Breast epithelium (tissue), 4 donors: ENCODE measurements at regions not wholly inside any gene's neighbourhood (a gene's known extent, or its start where the extent isn't known, plus 50 kb on each side); places are given as distances from the start of the nearest gene placed in this dataset.

Experiments
- DNase-seq, 2 donors: peaks; one replicate each; pipeline ENCODE4 v3.0.0-alpha.2; 2019; ENCODE audit warnings: low spot score in 2 of 2
- H3K27ac ChIP-seq, 2 donors: fragments of 200-600 bp; sonication (generic) in 1 of 2; one replicate each; pipeline ENCODE4 v1.5.1; 2016 to 2019; ENCODE audit warnings: mild to moderate bottlenecking in 1 of 2
- H3K27me3 ChIP-seq, 2 donors: fragments of 200-600 bp; sonication (generic) in 1 of 2; one replicate each; pipeline versions ENCODE4 v1.5.1 to v1.6.0; 2017 to 2019; ENCODE audit warnings: control low read depth in 1 of 2, mild to moderate bottlenecking in 1 of 2
- H3K36me3 ChIP-seq: fragments of 200-600 bp; one replicate; pipeline ENCODE4 v1.5.1; 2019
- H3K4me1 ChIP-seq, 2 donors: fragments of 200-600 bp; sonication (generic); one replicate each; pipeline ENCODE4 v1.5.1; 2016 to 2019; ENCODE audit warnings: control low read depth in 1 of 2
- H3K4me3 ChIP-seq, 3 donors: fragments of 200-600 bp; sonication (generic); 1 replicate in 2 of 3; 2 replicates in 1 of 3; pipeline ENCODE4 v1.5.1; 2016 to 2019; ENCODE audit warnings: mild to moderate bottlenecking in 3 of 3, moderate library complexity in 2 of 3
- H3K9me3 ChIP-seq, 2 donors: fragments of 200-600 bp; sonication (generic) in 1 of 2; one replicate each; pipeline ENCODE4 v1.5.1; 2016 to 2019; ENCODE audit warnings: control low read depth in 1 of 2
- POLR2A ChIP-seq: fragments of 450-650 bp; IDR thresholded peaks from one replicate; pipeline ENCODE4 v1.6.1; 2016; ENCODE audit warnings: antibody characterized with exemption, mild to moderate bottlenecking, moderate library complexity
- POLR2AphosphoS5 ChIP-seq, 3 donors: sonication (generic); formaldehyde crosslinking; IDR thresholded peaks; one replicate each; pipeline ENCODE4 v1.6.1; 2017; ENCODE audit warnings: antibody characterized with exemption in 3 of 3
- intact Hi-C: fragments of 100-400 bp; cut with DNase I; formaldehyde crosslinking; loops from one replicate; pipeline ENCODE4 v1.15.1; 2023; ENCODE audit warnings: low total_unique reads
- TF ChIP-seq, protein P1 (sequence below), 3 donors: fragments of 450-650 bp; IDR thresholded peaks; one replicate each; pipeline ENCODE4 v1.5.1; 2016 to 2017; ENCODE audit warnings: antibody characterized with exemption in 3 of 3, mild to moderate bottlenecking in 3 of 3, moderate library complexity in 3 of 3

DNA sequence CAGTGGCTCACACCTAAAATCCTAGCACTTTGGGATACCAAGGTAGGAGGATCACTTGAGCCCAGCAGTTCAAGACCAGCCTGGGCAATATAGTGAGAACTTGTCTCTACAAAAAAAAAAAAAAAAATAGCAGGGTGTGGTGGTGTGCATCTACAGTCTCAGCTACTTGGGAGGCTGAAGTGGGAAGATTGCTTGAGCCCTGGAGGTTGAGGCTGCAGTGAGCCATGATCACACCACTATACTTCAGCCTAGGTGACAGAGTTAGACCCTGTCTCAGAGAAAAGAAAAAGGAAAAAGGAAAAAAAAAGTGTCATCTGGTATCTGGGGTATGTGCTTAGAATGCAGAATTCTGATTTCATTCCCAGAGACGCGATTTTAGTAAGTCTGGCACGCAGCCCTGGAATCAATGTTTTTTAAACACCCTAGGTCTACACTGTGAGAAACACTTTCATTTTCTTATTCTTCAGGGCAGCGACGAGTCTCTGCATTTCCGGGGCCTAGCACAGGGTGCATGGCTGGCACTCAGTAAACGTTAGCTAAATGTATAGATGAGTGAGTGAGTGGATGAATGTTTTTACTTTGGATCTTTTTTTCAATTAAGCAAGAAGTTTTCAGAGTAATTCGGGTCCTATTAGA, 243.8 kb upstream of the PWP1 start:
- TF ChIP-seq POLR2A (no peak), POLR2AphosphoS5 (IDR thresholded peaks at IDR 0.05) (no peak)
- TF ChIP-seq, protein P1, sequence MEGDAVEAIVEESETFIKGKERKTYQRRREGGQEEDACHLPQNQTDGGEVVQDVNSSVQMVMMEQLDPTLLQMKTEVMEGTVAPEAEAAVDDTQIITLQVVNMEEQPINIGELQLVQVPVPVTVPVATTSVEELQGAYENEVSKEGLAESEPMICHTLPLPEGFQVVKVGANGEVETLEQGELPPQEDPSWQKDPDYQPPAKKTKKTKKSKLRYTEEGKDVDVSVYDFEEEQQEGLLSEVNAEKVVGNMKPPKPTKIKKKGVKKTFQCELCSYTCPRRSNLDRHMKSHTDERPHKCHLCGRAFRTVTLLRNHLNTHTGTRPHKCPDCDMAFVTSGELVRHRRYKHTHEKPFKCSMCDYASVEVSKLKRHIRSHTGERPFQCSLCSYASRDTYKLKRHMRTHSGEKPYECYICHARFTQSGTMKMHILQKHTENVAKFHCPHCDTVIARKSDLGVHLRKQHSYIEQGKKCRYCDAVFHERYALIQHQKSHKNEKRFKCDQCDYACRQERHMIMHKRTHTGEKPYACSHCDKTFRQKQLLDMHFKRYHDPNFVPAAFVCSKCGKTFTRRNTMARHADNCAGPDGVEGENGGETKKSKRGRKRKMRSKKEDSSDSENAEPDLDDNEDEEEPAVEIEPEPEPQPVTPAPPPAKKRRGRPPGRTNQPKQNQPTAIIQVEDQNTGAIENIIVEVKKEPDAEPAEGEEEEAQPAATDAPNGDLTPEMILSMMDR (IDR thresholded peaks at IDR 0.05): no peak
- no peaks in the 10 kb centered on the region for H3K9me3 ChIP-seq
- H3K36me3 ChIP-seq: no peaks in the 10 kb centered on the region
- H3K4me1 ChIP-seq: no peaks in the 10 kb centered on the region
- no peaks in the 10 kb centered on the region for H3K27me3 ChIP-seq
- peak overlapping the region in 1 of 2 donors; percentile 30 for H3K27ac ChIP-seq
- no peak for DNase-seq
- intact Hi-C loops: no loop called here
- peak overlapping the region in 2 of 3 donors; percentile 19 to 49 for H3K4me3 ChIP-seq

DNA sequence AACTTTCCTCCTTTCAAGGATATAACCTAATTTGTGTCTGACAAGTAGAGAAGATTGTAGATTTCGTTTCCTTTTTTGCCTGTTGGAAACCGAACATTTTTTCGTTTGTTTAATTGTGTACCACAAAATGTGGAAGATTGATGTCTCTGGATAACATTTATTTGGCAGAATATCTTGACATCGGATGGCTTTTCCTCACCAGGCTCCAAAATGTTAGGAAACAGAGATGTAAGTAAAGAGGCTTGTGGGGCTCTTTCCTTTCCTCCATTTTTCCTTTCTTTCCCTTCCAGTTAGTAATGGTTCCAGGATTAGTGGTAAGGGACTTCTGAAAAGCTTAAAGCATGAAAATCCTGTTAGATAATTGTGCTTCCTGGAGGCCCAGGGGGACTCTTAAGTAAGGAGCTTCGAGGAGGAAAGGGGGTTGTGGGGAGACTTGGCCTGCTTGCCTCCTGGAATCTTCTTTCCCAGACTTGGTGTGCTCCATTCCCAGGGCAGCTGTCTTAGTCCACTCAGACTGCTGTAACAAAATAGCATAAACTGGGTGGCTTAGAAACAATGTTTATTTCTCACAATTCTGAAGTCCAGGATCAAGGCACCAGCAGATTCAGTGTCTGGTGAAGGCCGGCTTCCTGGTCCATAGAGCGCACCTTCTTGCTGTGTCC, 243.1 kb upstream of the PWP1 start:
- Histone ChIP-seq H3K27ac (peak overlapping the region in 1 of 2 donors; percentile 30), H3K27me3 (no peaks in the 10 kb centered on the region), H3K36me3 (no peaks in the 10 kb centered on the region), H3K4me3 (peak overlapping the region in 1 of 3 donors; percentile 49), H3K9me3 (no peaks in the 10 kb centered on the region), H3K4me1 (no peaks in the 10 kb centered on the region)
- TF ChIP-seq POLR2A: no peak
- TF ChIP-seq, protein P1 (IDR thresholded peaks at IDR 0.05): no peak
- no peak for TF ChIP-seq POLR2AphosphoS5 (IDR thresholded peaks at IDR 0.05)
- intact Hi-C loops: no loop called here
- no peak for DNase-seq

DNA sequence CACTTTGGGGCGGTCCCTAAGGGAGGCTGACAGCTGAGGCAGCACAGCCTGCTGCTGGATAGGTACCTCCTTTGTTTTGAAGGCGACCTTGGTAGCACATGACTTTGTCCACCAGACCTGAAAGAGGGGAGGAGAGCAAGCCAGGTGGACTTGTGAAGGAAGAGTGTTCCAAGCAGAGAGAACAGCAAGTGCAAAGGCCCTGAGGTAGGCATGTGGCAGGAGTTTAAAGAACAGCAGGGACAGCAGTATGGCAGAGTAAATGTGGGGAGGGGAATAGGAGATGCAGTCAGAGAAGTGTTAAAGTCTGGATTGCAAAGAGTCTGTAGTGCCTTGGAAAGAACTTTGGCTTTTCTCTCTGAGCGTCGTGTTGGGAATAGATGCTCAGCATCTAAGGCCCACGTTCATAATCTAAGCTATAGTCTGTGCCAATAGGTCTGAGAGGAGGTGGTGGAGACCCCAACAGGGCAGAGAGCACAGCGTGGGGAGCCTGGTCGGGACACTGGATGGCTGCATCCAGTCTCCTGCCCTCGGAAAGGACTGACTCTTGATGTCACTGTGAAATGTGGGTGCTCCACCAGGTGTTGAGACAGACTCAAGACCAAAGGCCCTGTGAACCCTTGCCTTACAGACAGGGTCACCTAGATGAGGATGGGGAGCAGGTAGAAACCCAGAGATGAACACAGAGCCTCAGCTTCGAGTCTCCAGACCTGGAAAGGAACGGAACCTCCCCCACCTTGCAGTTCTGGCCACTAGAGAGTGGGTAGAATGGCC, 242.1 kb upstream of the PWP1 start:
- no peak overlapping the region for H3K4me3 ChIP-seq
- H3K9me3 ChIP-seq: no peaks in the 10 kb centered on the region
- H3K27me3 ChIP-seq: no peaks in the 10 kb centered on the region
- H3K4me1 ChIP-seq: no peaks in the 10 kb centered on the region
- H3K36me3 ChIP-seq: no peaks in the 10 kb centered on the region
- no peak for DNase-seq
- TF ChIP-seq POLR2AphosphoS5 (IDR thresholded peaks at IDR 0.05) (no peak), POLR2A (no peak)
- TF ChIP-seq, protein P1 (IDR thresholded peaks at IDR 0.05): no peak
- H3K27ac ChIP-seq: no peak overlapping the region
- intact Hi-C loops: no loop called here

DNA sequence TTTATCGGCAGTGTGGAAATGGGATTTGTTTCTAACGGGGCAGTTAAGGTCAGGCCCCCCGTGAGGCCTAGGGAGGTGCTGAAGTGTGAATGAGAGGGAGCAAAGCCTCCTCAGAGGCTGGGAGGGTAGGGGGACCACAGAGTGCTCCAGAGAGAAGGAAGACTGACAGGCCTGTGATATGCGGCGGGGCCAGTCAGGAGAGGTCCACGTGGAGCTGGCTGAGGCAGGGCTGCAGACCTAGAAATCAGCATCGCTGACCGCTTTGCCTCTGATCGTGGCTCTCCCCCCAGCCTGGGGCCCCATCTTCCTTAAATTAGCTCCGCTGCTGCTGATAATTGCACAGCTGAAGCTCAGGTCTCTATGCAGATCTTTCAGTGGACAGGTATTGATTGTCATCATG, 240.8 kb upstream of the PWP1 start:
- Histone ChIP-seq H3K9me3 (no peaks in the 10 kb centered on the region), H3K4me3 (no peak overlapping the region), H3K4me1 (no peaks in the 10 kb centered on the region), H3K27me3 (no peaks in the 10 kb centered on the region), H3K27ac (no peak overlapping the region), H3K36me3 (no peaks in the 10 kb centered on the region)
- intact Hi-C loops: loop anchor here (5.0 kb wide), 1 partner anchor 688 kb away; no protein-coding TSS in a partner anchor
- no peak for DNase-seq
- no peak for TF ChIP-seq POLR2A
- TF ChIP-seq POLR2AphosphoS5 (IDR thresholded peaks at IDR 0.05): no peak
- TF ChIP-seq, protein P1 (IDR thresholded peaks at IDR 0.05): no peak

DNA sequence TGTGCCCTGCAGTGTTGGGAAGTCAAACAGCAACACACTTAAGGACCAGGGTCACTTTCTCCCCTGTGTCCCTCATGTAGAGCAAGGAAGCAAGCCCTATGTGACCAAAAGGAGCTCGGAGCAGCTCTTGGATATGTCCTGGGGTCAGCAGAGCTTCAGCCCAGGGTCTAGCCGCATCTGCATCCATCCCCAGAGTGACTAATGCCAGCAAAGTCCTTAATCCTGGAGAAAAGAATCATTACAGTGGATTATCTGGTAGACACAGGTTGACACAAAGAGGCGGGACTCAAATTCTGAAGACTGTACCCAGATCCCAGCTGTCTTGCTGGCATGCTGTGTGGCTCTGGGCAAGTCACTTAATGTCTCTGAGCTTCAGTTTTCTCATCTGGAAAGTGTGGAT, 239.1 kb upstream of the PWP1 start:
- no peaks in the 10 kb centered on the region for H3K9me3 ChIP-seq
- no peaks in the 10 kb centered on the region for H3K4me1 ChIP-seq
- TF ChIP-seq POLR2A (no peak), POLR2AphosphoS5 (IDR thresholded peaks at IDR 0.05) (no peak)
- TF ChIP-seq, protein P1 (IDR thresholded peaks at IDR 0.05): no peak
- no peak overlapping the region for H3K4me3 ChIP-seq
- intact Hi-C loops: loop anchor here (5.0 kb wide), 1 partner anchor 686 kb away; no protein-coding TSS in a partner anchor
- no peak for DNase-seq
- no peaks in the 10 kb centered on the region for H3K36me3 ChIP-seq
- no peaks in the 10 kb centered on the region for H3K27me3 ChIP-seq
- no peak overlapping the region for H3K27ac ChIP-seq
